NCI-H446 (cell line): ENCODE measurements at regions not wholly inside any gene's neighbourhood (a gene's known extent, or its start where the extent isn't known, plus 50 kb on each side); places are given as distances from the start of the nearest gene placed in this dataset.
"Not testable (repeated sequence)": the region's sequence is repeated elsewhere in the genome, so short reads cannot be mapped to it uniquely, and the experiment has no call there.

ENCODE experiments used
- DNase-seq, 2 experiments: peaks; one replicate each; lab custom pipeline; 2025; lab: John Stamatoyannopoulos, UW

DNA sequence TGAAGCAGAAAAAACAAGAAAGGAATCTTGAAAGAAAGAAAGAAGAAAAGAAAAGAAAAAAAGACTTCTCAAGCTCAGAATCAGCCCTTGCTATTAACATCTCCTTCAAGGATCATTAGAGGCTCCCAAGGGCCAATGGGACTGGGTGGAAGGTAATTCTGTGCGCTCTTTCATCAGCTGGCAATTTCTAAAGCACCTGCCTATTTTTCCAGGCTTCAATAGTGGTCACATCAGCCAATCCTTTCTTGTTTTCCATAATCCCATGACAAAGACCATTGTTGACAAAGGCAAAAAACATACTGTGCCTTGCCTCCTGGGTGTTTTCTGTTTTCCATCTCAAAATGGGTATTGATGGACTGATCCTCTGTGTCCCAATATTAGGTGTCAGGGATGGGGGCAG, 88.2 kb upstream of the TSC22D1 start:
- no peak for DNase-seq

DNA sequence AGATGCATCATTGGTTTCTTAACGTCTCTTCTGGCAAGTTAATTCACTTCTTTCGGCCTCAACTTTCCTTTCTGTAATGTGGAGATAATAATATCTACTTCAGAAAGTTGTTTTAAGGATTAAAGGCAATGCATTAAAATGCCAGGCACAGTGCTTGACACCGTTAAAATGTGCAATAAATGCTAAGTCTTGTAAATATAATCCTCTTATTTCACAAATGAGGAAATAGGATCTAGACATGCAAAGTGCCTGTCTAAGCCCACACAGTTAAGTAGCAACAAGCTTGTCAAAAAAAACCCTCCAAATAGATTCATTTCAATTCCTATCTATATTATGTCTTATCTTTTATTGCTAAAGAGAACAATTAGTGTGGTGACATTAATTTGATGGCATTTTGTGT, 86.4 kb upstream of the TSC22D1 start:
- DNase-seq = no peak

DNA sequence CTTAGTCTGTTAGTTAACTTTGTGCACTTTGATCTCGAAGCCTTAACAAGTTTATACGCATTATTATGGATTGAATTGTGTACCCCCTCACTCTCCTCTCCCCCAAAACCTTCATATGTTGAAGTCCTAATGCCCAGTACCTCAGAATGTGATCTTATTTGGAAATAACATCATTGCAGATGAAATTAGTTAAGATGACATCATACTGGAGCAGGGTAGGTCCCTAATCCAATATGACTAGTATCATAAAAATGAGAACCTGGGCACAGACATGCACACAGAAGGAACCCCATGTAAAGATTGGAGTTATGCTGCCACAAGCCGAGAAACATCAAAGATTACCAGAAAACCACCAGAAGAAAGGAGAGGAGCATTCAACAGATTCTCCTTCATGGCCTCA, 85.8 kb upstream of the TSC22D1 start:
- DNase-seq = no peak

DNA sequence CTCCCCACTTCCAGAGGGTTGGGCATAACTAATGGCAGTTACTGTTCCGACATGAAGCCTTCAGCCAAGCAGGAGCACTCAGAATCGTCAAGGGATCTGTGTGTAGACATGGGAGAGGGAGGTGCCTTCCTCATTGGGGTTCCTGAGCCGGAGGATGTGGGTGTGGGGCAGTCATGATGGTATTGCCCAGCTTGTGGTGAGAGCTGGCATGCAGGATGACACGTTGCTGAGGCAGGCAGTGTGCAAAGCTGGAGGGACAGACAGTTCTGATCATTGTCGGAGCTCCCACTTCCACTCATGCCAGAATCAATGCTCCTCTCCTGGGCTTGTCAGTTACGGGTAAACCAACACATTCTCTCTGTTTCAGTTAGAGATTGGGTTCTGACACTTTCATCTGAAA, 83.9 kb upstream of the TSC22D1 start:
- no peak for DNase-seq

DNA sequence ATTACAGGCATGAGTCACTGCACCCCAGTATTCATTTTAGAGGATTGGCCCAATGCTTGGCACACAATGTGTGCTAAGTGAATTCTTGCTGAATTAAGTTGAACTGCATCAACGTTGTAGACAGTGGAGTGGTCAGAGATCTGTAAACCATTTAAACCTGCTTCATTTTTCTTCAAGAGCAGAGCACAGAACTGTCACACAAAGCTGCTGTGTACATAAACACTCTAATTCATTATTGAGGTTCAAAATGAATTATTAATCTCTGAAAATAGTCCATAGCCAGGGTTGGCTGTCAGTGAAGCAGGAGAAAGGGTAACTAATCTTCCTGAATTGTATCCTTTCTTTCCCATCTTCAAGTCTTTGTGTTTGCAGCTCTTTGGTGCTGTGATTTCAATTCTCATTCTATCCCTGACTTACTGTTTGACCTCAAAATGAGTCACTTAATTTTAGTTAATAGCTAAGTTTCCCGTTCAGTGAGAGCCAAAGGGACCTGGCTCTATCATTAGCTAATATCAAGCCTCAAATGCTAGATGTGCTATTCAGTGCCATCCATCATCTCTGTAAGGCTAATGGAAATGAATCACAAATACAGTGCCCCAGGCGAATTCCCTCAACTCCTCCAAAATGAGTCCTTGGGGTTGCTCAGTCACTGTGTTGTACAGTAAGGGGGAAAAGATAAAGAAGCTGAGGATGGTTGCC, 77.0 kb upstream of the TSC22D1 start:
- no peak for DNase-seq

DNA sequence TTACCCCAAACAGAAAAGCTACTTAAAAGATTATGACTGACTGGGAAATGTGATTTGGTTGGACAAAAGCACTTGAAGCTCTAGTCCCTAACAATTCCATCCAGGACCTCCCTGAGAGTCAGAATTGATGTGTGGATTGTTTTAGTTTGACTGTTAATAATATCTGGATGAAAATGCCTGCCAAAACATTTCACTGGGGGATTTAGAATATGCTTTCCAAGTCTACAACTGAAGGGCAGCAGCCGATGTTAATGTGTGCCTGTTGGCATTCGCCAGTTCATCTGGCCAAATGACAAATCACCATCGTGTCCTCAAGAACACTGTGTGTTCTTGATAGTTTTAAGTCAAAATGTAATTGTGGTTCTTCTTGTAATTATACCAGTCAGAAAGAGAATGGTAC, 76.0 kb upstream of the TSC22D1 start:
- DNase-seq = peak; percentile 18 to 55

DNA sequence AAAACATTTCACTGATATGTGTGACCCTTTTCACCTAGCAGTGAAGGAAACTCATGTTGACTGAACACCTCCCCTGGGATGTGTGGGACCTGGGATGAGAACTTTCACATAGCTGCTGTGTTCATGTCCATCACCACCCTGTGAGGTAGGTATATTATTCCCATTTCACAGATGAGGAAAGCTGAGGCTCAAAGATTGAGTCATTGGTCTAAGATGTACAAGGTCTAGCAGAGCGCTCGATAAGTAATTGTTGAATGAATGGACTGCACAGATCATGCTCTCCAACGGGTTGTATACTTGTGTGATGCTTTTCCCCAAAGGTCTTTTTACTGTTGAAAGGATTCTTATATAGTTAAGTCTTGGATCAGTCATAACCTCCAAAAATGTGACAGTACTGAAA, 75.6 kb upstream of the TSC22D1 start:
- no peak for DNase-seq

DNA sequence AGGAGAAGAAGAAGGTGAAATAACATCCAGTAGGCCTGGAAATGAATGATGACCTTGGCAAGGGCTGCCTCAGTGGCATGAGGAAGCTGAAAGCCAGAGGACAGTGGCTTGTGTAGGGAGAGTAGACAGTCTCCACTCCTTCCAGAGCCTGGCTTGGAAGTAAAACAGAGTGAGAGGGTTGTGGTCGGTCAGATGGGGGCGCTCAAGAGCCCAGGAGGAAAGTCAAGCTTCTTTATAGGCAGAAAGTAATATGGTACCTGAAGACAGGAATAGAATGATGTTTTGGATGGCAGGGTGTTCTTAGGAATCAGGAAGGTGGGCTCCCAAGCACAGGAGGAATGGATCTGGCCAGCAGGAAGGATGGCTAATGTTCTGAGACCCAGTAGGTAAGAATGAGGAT, 75.1 kb upstream of the TSC22D1 start:
- DNase-seq = no peak

DNA sequence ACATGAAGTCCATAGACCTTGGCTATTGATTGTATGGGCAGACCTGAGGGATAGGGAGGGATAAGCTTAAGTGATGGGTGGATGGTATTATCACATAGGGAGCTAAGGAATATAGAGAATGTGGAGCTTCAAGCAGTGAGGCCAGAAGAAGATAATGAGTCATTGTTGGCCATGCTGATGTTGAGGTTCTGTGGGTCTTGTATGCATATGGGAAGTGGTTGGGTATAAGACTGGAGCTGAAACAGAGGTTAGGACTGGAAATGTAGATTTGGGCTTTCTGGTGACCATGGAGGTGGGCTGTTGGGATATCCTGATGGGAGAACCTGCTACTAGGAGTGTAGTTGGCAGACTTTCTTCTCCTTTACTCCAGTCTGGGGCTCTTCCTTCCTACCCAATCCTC, 73.7 kb upstream of the TSC22D1 start:
- DNase-seq = no peak

DNA sequence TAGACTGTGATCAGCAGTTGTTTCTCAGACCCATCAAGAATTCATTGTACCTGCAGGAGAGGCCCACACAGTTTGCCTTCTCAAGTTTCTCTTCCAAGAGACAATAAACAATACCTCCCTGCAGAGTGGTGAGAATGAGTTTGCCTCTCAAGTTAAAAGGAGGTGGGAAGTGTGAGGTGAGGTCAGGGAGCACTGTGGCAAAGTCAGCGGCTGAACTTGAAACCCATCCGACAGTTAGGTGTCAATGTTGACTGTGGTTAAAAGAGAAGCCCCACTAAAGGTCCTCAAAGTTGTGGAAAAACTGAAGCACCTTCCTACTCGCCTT, 72.9 kb upstream of the TSC22D1 start:
- no peak for DNase-seq

DNA sequence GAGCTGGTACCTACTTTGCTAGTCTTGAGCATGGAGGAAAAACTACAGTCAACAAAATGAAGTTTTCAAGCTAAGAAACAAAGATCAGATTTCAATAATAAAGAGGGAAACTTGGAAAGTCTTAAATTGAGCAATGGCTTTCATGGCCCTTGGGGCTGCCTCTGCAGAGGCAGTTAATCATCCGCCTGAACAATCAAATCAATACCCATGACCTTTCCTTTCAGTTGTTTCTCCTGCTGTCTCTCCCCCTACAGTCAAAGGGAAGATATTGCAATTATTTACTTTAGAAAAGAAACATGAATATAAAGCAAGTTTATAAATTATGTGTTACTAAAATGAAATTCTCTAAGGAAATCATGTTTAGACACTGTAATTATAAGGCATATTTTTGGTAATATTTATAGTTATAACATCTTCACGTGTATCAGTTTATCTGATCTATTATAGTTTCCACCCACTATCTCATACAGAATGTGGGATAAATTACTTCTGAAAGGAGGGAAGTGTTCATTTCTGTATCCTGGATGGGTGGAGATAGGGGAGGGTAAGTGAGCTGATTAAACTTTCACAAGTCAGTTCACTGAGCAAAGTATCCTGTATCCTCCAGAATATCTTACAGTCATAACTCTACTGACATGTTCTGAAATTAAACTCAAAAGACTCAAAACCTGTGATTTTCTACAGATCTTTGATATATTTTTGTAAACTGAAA, 72.4 kb upstream of the TSC22D1 start:
- DNase-seq = peak in 1 of 2 experiments; percentile 11

DNA sequence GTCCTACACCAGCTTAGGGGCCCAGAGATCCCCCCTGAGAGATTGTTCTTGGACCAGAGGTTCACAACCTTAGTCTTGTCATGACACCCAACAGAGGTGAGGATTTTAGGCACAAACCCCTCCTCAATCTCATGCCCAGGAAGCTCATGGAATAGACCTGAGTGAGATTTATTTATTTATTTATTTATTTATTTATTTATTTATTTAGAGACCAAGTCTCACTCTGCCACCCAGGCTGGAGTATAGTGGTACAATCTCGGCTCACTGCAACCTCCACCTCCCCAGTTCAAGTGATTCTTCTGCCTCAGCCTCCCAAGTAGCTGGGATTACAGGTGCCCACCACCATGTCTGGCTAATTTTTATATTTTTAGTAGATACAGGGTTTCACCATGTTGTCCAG, 71.4 kb upstream of the TSC22D1 start:
- DNase-seq = not testable (repeated sequence)

DNA sequence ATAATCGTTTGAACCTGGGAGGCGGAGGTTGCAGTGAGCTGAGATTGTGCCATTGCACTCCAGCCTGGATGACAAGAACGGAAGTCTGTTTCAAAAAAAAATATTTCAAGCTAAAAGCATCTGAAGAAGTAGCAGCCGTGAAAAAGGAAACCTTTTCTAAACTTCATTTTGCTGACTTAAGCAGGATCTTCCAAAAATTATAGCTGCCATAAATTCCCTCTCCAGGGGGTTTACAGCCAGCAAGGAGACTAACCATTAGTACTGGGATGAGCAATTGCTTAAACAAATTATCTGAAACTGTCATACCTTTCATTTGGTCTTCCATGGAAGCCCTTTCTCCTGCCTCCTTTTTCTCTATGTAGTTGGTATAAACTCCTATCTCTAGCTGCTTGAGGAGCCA, 69.9 kb upstream of the TSC22D1 start:
- DNase-seq = no peak

DNA sequence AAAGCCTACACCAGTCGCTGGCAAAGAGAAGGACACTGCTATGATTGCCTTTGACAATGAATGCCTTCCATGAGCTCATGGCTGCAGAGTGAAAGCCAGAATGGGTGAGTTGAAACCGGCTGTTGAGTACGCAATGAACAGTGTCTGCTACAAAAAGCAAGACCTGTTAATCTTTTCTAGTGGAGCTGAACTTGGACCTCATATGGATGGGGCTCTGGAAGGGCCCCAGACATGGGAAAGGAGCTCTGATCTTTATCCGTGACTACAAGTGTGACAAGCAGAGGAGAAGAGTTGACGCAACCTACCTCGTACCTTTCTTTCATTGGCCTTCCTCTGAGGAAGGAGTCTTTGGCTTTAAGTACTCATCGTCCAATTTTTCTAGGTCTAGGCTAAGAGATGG, 67.1 kb upstream of the TSC22D1 start:
- DNase-seq = no peak

DNA sequence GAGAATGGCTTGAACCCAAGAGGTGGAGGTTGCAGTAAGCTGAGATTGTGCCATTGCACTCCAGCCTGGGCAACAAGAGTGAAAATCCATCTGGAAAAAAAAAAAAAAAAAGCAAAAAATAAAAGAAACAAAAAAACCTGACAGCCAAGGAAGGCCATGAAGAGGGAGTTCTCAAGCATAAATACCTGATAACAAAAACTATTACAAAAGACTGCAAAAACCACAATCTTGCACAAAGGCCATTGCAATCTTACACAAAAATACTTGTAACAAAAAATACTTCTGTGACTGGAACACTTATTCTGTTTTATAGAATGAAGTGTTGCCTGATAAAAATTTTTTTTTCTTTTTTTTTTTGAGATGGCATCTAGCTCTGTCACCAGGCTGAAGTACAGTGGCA, 61.5 kb upstream of the TSC22D1 start:
- DNase-seq = no peak

DNA sequence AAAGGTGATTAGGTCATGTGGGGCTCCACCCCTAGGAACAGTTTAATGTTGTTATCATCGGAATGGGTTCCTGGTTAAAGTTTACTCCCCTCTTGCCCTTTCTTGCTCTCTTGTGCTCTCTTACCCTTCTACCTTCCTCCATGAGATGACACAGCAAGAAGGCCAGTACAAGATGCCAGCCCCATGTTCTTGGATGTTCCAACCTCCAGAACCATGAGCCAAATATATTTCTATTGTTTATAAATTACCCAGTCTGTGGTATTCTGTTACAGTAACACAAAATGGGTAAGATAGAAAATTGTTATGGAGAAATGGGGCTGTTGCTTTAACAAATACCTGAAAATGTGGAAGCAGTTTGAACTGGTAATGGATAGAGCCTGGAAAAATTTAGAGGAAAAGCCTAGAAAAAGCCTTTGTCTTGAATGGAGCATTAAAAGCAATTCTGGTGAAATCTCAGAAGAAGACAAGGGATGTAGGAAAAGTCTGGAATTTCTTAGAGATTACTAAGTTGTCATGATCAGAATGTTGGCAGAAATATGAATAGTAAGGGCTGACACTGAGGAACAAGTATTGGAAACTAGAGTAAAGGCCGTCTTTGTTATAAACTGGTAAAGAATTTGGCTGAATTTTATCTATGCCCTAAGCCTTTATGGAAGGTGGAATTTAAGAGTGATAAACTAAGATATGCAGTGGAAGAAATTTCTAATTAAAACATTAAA, 53.5 kb upstream of the TSC22D1 start:
- no peak for DNase-seq

DNA sequence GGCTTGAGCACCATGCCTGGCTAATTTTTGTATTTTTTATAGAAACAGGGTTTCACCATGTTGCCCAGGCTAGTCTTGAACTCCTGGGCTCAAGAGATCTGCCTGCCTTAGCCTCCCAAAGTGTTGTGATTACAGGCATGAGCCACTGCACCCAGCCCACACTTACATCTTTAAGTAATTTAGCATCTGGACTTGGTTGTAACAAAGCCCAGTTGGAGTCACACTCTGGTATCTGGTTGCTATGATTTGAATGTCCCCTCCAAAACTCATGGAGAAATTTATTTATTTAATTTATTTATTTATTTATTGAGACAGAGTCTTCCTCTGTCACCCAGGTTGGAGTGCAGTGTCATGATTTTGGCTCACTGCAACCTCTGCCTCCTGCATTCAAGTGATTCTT, 52.7 kb upstream of the TSC22D1 start:
- DNase-seq = not testable (repeated sequence)

DNA sequence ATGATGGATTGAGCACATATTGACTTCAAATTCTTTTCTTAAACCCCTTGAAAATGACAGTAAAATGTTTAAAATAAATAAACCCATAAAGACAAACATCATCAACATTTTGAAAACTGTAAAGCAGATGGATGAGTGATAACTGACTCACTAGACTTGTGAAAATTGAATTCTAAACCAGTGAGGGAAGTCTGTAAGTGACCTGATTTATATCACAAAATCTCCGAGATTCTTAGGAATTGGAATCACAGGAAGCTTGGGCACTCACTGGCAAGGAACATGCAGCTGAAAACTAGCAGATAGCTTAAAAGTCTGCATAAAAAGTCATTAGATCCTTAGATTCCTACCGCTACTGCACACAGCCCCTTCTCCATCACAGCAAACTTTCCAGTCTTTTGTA, 51.3 kb upstream of the TSC22D1 start:
- DNase-seq = no peak

DNA sequence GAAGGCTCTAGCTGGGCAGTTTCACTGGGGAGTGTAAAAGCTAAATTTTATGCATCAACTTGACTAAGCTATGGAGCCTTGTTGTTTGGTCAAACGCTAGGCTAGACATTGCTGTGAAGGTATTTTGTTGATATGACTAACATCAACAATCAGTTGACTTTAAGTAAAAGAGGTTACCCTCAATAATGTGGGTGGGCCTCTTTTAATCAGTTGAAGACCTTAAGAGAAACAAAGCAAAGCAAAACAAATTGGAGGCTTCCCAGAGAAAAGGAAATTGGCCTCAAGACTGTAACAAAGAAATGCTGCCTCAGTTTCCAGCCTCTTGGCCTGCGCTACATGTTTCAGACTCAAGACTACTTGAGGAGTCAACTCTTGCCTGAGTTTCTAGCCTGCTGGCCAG, 50.0 kb upstream of the TSC22D1 start:
- DNase-seq = no peak
